Tongue (tissue), 1 donor: ENCODE measurements at regions not wholly inside any gene's neighbourhood (a gene's known extent, or its start where the extent isn't known, plus 50 kb on each side); places are given as distances from the start of the nearest gene placed in this dataset.
A peak's percentile ranks its signal among the peaks of the same experiment; 100 is the strongest.

ENCODE experiments used
- DNase-seq: peaks from one replicate; pipeline ENCODE4 v3.0.0-alpha.2; 2015

DNA sequence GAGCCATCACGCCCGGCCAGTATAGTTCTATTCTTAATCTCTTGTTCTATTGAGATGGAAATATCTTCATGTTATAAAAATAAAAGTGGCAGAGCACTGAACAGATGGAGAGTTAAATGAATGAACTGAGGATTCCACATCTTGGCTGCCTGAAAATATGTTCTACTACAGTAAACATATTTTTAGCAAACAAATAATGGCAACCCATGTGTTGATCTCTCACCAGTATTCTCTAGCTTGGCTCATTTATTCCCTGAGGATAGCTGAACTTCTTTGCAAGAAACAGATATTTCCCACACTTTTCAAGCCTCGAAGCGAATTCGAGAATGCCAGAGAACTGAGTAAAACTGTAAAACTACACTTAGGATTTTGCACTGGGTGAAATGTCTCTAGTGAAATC, 58.9 kb downstream of the DIRAS3 start:
- DNase-seq = no peak

DNA sequence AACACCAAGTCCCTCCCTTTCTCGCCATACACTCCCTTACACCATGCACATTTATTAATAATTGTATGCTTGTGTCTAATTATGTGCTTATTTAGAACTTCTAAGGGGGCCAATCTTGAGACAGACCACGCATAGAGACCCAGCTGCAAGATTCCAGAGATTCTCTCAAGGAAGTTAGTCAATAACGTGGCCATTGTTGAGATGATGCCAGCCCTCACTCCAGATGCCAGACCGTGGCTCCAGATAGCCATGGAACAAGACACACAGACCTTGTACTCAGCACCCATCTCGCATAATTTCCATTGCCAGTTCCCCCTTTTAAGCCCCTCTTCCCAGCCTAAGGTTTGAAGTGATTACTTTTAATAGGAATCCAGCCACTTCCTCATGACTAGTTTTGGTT, 62.4 kb downstream of the DIRAS3 start:
- DNase-seq = no peak

DNA sequence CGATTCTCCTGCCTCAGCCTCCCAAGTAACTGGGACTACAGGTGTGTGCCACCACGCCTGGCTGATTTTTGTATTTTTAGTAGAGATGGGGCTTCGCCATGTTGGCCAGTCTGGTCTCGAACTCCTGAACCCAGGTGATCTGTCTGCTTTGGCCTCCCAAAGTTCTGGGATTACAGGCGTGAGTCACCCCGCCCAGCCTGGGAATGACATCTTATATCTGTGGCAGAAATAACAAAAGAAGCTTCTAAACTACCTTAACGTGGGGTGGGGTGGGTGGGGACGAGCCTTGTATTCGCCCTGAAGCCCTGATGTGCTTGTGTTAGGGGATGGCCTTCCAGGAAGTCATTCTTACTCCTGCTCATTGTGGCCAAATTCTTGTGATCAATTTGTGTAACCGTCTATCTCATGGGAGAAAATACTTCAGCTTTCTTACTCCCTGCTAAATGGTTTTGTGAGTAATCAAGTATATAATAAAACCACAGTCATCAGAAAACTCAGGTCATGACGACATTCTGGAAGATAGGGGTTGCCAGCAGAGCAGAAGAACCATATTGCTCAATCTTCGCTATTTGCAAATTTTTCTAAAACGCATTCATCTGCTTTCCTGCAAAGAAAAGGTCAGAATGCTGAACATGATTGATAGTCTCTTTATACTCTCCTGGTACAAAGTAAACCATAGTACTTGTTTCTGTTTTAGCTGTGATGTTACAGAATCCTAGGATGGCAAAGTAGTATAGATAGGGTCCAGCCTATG, 63.2 kb downstream of the DIRAS3 start:
- no peak for DNase-seq

DNA sequence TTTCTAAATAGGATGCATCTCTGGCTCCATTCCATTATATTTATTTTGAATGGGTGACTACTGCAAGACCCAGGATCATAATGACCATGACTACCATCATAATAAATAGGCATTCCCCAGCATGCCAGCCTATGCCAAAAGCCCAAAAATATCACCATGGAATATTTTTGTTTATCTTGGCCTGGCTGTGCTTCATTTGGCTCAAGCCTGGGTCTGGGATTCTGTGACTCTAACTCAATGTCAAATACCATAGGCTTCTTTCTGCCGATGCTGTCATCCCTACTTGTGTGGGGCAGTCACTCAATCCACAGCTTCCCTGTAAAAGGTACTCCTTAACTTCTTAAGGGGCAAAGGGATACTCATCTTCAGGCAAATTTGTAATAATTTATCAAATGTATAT, 66.6 kb downstream of the DIRAS3 start:
- DNase-seq = no peak

DNA sequence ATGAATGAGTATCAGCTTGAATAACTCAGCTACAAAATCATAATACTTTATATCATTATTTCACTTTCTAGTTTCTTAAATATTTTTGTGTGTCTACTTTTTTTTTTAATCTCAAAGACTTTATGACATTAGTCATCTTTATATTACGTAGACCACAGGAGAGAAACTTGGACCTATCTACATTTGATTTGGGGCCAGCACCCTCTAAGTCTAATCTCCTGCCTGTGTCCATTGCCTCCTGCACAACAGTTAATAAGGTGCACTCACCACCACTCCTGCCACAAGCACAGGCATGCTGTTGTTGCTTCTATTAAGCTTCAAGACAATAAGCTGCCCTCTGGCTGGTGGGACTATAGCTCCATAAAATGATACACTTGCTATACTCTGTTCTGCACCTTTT, 70.4 kb downstream of the DIRAS3 start:
- no peak for DNase-seq

DNA sequence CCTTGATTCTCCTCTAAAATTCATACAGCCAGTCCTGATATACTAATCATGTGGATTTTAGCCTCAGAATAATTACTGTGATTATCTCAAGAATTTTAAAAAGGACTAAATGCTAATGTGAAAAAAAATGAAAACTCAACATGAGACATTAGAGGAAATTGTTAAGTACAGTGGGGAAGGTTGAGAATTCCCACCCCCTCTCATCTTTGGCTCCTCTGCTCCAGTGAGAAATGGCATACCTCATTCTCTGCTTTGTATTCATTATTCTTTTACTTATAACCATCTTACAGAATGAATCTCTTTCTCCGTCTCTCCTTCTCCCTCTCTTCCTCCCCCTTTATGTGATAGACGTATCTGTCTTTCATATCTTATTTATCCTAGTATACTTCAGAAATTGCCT, 70.9 kb downstream of the DIRAS3 start:
- no peak for DNase-seq

DNA sequence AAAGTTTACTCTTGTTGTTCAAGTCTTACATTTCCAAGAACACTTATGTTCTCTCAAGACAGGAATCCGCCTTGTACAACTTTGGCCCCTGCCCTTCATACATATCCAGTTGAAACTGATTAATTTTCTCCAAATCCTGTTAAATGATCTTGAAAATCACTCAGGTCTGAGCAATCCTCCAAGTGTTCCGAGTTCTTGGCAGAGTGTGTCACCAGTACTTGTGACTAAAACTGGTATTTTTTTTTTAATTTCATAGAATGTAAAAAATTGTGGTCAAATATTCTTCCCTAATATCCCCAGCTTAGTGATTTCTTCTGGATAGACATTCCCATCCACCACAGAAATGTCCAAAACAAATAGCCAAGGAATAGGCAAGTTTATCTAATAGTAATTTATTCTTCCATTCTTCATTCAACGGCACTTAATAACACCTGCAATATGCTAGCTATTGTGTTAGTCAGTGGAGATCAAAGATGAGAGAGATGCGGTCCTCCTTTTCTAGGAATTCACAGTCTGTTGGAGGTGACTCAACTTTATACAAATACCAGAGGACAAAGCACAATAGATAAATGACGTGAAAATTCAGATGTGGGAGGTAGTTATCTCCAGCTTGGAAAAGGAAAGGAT, 71.4 kb downstream of the DIRAS3 start:
- DNase-seq = no peak

DNA sequence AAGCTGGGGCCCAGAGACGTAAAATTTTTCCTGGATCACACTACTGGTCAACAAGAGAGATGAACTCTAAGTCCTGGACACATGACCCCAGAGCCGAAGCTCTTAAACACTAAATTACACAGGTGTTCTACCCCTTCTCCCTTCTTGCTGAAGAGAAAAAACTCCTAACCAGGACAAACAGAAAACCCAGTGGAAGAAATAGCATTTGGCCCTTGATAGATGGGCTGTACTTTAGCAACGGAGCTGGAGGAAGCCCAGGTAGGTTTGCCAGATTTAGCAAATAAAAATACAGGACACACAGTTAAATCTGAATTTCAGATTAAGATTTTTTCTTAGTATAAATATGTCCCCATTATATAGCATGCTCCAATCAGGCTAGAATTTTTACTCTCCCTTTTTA, 72.7 kb downstream of the DIRAS3 start:
- DNase-seq = peak; percentile 30

DNA sequence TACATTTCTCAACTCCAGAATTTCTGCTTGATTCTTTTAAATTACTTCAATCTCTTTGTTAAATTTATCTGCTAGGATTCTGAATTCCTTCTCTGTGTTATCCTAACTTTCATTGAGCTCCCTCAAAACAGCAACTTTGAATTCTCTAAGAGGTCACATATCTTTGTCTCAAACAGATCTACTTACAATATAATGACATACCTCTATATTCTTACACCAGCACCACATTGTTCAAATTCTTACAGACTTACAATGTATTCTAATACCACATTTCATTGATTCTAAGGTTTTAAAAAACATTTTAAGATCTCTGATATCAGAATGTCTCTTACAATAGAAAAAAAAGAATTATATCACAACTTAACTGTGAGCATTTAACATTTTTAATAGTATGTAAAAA, 77.4 kb downstream of the DIRAS3 start:
- no peak for DNase-seq

DNA sequence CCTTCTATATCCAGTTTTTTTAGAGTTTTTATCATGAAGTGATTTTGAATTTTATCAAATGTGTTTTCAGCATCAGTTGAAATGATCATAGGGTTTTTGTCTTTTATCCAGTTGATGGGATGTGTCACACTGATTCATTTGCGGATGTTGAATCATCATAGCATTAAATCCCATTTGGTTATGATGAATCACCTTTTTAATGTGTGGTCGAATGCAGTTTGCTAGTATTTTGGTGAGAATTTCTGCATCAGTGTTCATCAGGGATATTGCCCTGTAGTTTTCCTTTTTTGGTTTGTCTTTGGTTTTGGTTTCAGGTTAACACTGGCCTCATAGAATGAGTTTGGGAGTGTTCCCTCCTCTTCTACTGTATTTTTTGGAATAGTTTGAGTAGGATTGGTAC, 80.3 kb downstream of the DIRAS3 start:
- DNase-seq = no peak

DNA sequence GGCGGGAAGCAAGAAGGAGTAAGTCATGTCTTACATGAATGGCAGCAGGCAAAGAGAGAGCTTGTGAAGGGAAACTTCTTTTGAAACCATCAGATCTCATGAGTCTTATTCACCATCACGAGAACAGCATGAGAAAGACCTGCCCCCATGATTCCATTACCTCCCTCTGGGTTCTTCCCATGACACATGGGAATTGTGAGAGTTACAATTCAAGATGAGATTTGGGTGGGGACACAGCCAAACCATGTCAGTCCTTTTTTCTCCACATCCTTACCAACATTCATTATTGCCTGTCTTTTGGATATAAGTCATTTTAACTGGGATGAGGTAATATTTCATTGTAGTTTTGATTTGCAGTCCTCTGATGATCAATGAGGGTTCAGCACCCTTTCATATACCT, 81.0 kb downstream of the DIRAS3 start:
- no peak for DNase-seq

DNA sequence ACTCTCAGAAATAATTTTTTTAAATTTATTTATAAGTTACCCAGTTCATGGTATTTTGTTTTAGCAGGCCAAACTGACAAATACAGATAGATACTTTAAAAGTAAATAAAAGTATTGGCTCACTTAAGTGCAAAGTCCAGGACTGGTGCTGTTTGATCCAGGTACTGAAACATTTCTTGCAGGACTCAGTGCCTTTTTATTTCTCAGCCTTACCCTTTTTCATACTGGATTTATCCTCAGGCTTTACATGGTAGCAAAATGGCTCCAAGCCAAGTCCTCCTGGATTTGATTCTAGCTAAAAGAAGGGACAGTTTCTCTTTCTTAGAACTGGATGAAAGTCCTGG, 83.8 kb downstream of the DIRAS3 start:
- DNase-seq = no peak

DNA sequence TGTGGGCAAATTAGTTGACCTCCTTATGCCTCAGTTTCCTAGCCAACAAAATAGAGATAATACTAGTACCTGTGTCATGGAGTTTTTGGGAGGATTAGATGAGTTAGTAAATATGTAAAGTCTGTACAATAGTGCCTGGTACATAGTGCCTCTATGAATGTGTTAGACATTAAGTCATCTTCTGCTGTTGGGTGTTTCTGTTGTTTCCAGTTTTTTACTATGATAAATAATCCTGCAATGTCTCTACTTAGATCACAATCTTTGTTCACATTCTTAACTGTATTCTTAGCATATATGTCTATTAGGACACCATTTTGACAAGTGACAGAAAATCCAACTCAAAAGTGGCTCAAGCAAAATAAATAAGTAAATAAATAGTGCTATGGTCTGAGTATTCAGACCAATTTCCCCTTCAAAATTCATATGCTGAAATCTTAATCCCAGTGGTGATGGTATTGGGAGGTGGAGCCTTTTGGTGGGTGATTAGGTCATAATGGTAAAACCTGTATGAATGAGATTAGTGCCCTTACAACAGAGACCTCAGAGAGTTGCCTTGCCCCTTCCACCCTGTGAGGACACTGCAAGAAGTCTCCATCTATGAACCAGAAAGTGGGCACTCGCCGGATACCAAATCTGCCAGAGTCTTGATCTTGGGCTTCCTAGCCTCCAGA, 84.3 kb downstream of the DIRAS3 start:
- DNase-seq = no peak

DNA sequence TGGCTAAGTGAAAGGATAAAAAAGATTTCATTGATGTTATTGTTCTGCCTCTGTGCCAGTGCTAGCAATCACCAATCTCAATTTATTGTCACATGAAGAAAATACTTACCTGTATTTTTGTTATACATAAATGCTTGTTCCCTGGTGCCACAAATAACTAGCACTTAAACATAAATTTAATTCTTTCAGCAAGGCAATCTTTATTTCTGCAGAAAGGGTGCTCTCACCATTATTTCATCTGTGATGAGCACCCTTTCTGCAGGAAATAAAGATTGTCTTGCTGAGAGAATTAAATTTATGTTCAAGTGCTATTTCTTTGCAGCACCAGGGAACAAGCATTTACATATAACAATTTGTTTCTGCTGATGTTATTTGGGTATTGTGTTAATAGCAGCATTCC, 87.2 kb downstream of the DIRAS3 start:
- no peak for DNase-seq

DNA sequence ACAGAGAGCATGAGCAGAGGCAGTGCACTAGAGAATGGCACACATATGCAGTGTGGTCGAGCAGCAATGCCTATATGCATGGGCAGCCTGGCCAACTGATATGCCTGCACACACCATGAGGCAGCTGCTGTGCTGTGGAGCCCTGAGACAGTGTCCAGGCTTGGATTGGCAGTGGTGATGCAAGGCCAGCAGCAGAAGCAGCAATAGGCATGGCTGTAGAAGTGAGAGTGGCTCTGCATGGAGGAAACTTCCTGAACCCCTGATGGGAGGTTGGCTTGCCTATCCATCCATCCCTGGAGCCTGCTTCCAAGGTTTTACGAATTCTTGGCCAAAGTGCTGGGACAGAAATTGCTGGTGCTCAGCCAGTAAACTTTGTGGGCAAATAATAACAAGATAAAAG, 89.7 kb downstream of the DIRAS3 start:
- DNase-seq = no peak

DNA sequence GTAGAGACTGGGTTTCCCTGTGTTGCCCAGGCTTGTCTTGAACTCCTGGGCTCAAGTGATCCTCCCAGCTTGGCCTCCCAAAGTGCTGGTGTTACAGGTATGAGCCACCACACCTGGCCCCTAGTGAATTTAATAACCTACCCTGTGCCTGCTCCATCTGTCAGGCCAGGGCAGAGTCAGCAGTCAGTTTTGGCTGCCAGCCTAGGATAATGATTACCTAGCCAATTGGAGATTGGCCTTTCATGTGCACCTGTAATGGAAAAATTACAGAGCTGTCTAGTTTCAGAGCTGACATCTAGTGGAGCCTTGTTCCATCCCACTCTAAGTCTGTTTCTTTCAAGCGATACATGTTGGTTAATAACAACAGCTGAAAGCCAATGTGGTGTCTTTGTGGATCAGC, 92.0 kb downstream of the DIRAS3 start:
- DNase-seq = no peak

DNA sequence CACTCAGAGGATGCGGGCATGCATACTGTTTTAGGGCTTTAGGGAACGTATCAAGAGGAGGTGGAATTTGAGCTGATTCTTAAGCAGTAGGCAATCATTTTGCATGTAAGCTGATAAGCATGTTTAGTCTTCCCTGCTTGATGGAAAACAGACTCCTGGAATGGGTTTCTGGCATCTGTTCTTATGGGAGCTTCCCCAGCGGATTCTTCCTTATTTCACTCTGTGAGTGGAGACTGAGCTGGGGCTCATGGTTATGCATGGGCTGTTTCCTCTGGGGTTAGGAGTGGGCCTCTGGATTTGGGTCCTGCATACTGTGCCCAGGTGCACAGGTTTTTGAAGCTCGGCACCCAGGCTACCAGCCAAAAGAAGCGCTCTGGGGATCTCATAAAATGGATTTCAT, 93.4 kb downstream of the DIRAS3 start:
- DNase-seq = peak; percentile 77

DNA sequence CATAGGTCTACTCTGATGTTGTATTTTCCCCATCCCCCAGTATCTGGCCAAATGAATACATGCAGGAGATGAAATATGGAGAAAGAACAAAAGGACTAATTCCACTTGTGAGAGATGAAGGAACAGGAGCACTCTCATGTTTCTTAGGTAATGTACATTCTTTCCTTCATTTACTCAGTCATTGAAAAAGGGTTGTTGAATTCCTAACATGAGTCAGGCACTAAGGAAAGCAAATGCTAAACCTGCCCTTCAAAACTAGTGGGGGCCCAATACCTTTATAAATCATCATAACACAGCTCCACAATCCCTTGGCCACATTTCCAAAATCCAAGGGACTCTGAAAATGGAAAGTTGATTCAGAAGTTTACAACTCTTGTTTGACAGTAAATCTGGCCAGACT, 94.3 kb downstream of the DIRAS3 start:
- no peak for DNase-seq

DNA sequence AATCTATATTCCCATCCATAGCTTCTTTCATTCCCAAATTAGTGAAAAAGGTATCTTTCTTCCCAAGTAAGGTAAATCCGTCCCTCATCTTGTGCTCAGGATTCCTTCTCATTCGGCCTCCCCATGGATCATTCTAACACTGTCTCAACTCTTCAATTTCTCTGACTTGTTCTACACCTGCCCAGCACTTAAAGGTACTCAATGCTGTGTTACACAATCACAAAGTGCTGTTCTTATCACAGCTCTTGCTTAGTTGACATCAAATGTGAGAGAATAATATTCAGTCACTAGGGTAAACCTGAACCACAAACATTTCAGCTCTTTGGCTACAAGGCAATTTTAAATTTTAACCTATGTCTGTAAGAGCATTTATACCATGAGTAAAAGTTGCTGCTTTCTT, 94.8 kb downstream of the DIRAS3 start:
- DNase-seq = no peak

DNA sequence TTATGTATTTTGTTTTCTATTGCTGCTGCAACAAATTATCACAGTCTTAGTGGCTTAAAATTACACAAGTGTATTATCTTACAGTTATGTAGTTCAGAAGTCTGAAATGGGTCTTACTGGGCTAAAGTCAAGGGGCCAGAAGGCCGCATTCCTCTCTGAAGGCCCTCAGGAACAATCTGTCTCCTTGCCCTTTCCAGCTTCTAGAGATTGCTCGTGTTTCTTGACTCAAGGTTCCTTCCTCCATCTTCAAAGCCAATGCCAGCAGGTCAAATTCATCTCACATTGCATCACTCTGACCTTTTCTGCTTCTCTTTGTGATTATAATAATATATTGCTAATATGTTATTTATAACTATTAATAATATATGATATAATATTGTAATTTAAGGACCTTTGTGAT, 97.1 kb downstream of the DIRAS3 start:
- DNase-seq = no peak

DNA sequence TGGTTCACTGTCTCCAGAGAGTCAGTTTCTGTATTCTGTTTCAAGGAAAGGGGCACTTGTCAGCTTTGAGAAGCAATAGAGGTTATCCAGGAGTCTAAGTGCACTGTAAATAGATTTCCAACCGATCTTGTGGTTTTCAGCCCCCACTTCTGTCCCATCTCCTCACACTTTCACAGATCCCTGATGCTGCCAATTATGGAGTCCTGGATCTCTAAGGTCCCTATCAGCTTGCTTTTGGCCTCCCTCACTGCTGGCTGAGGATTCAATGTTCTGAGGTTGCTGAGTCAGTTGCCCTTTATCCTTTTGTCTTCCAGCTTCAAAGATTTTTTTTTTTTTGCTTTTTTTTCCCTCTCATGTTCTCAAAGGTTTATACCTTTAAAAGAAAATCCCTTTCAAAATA, 98.4 kb downstream of the DIRAS3 start:
- no peak for DNase-seq

DNA sequence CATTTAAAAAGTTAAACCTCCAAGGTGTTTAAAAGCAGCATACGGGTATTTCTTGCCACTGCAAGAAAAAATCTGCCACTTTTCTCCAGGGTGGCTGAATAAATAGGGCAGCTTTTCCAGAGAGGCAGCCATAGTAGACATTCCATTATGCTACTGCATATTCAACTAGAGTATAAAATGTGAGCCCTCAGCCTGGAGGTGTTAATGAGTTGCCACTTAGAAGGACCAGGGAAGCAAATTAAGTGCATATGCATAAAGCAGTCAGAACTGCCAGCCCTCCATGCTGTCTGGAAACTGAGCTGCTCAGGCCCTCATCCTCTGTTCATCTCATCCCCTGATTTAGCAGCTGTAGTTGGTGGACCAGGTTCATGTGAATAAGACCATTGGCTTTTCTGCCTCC, 99.4 kb downstream of the DIRAS3 start:
- no peak for DNase-seq

DNA sequence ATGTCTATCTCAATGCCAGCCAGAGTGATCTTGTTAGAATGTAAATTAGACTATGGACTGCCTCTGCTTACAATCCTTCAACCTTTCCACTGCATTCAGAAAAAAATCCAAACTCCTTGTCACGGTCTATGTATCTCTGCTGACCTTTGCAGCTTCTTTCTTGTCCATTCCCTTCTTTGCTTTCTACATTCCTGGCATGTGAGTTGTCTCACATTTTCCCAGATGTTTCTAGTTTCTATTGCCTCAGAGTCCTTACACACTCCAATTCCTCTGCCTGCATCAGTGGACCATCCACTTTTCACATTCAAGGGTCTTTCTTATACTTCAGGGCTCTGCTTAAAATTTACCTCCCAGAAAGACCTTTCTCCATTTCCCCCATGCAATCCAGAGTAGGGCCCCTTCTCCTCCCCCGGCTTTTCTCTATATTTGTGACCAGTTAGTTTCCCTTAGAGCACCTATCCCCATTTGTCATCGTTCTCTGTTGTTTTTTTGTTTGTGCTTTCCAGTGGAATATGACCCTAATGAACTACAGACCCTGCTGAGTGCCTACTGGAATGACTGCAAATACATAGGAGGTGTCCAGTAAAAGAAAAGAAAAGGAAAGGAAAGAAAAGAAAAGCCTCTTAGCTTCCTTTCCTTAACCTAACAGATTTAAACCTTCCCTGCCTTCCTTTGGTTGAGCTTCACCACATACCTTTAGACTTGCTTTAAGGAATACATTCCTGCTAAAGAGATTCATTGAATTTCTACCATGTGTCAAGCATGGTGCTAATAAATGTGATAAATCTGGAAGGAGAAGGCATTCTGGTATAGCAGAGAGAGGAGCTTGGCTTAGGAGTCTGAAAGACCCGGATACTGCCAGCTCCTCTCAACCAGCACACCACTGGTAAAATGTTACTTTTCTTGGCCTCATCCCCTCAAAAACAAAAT, 102.0 kb downstream of the DIRAS3 start:
- DNase-seq = no peak
